IMR-90 (cell line): ENCODE measurements at regions not wholly inside any gene's neighbourhood (a gene's known extent, or its start where the extent isn't known, plus 50 kb on each side); places are given as distances from the start of the nearest gene placed in this dataset.

ENCODE experiments used
- CEBPB ChIP-seq: IDR thresholded peaks from 2 replicates; pipeline ENCODE4 v1.6.1; 2012; ENCODE audit warnings: low read depth, low read length, improper control_type of control experiment
- CTCF ChIP-seq: conservative IDR thresholded peaks from 2 replicates; pipeline ENCODE4 v1.5.1; 2012; ENCODE audit warnings: mild to moderate bottlenecking, low read depth, low read length, improper control_type of control experiment
- FOS ChIP-seq: fragments of 150-350 bp; IDR thresholded peaks from 2 replicates; pipeline ENCODE4 v1.6.1; 2016; ENCODE audit warnings: low read depth, low read length
- MAFK ChIP-seq: IDR thresholded peaks from 2 replicates; pipeline ENCODE4 v1.6.1; 2012; ENCODE audit warnings: low read depth, low read length, improper control_type of control experiment
- MXI1 ChIP-seq: IDR thresholded peaks from 2 replicates; pipeline ENCODE4 v1.6.1; 2012; ENCODE audit warnings: low read depth, mild to moderate bottlenecking, low read length, moderate library complexity, borderline replicate concordance
- POLR2A ChIP-seq: IDR thresholded peaks from 2 replicates; pipeline ENCODE4 v1.6.1; 2012; ENCODE audit warnings: mild to moderate bottlenecking, low read depth, low read length
- RAD21 ChIP-seq: IDR thresholded peaks from 2 replicates; pipeline ENCODE4 v1.6.1; 2012; ENCODE audit warnings: low read length, improper control_type of control experiment
- RCOR1 ChIP-seq: IDR thresholded peaks from 2 replicates; pipeline ENCODE4 v1.6.1; 2012; ENCODE audit warnings: mild to moderate bottlenecking, low read length, improper control_type of control experiment; ENCODE audit not compliant: insufficient replicate concordance
- SMC3 ChIP-seq: fragments of 150-350 bp; IDR thresholded peaks from 2 replicates; pipeline ENCODE4 v1.6.1; 2016; ENCODE audit warnings: low read depth, mild to moderate bottlenecking, antibody characterized with exemption, low read length, moderate library complexity
- USF2 ChIP-seq: fragments of 150-350 bp; IDR thresholded peaks from 2 replicates; pipeline ENCODE4 v1.6.1; 2017; ENCODE audit warnings: mild to moderate bottlenecking, antibody characterized with exemption, low read length, low read depth

- TF ChIP-seq POLR2A (no peak), FOS (no peak), CTCF (no peak), RCOR1 (no peak), USF2 (no peak), MAFK (no peak), RAD21 (no peak), CEBPB (no peak), SMC3 (no peak), MXI1 (no peak)
Observed at GRCh38 chr2:116160657-116161056, 1653.8 kb upstream of the DDX18 start.
